HepG2 (cell line): ENCODE measurements at regions not wholly inside any gene's neighbourhood (a gene's known extent, or its start where the extent isn't known, plus 50 kb on each side); places are given as distances from the start of the nearest gene placed in this dataset.

Source experiments
- CTCF ChIP-seq: sonication (generic); formaldehyde crosslinking; IDR thresholded peaks from 2 replicates; pipeline ENCODE4 v1.5.0; 2020; ENCODE audit warnings: mild to moderate bottlenecking, missing genetic modification reagents, moderate library complexity
- ETS1 ChIP-seq: sonication (generic); formaldehyde crosslinking; IDR thresholded peaks from 2 replicates; pipeline ENCODE4 v1.4.0; 2020; ENCODE audit warnings: missing genetic modification reagents
- NFIC ChIP-seq: IDR thresholded peaks from 2 replicates; pipeline ENCODE4 v1.6.1; 2012; ENCODE audit warnings: mild to moderate bottlenecking, low read length, inconsistent platforms
- NFRKB ChIP-seq: fragments of 450-650 bp; IDR thresholded peaks from 2 replicates; pipeline ENCODE4 v1.6.1; 2017
- PCBP1 ChIP-seq: fragments of 200-400 bp; formaldehyde crosslinking; IDR thresholded peaks from 2 replicates; pipeline ENCODE4 v1.6.1; 2017; ENCODE audit warnings: mild to moderate bottlenecking, low read depth, low read length, borderline replicate concordance
- REST ChIP-seq, 2 experiments: IDR thresholded peaks; 2 replicates each; pipeline ENCODE4 v1.6.1; 2011 to 2012; ENCODE audit warnings: low read length in 2 of 2, borderline replicate concordance in 1 of 2, low read depth in 1 of 2, mild to moderate bottlenecking in 1 of 2, moderate library complexity in 1 of 2
- TAF1 ChIP-seq: sonication (generic); formaldehyde crosslinking; IDR thresholded peaks from 2 replicates; pipeline ENCODE4 v1.4.0; 2020; ENCODE audit warnings: missing genetic modification reagents
- TMF1 ChIP-seq: sonication (generic); formaldehyde crosslinking; IDR thresholded peaks from 2 replicates; pipeline ENCODE4 v1.8.1; 2022; ENCODE audit warnings: low read depth, missing genetic modification reagents
- YY1 ChIP-seq: IDR thresholded peaks from 2 replicates; pipeline ENCODE4 v1.6.1; 2011; ENCODE audit warnings: low read length, low read depth, moderate library complexity, mild to moderate bottlenecking; ENCODE audit not compliant: insufficient read depth, insufficient replicate concordance
- ZNF382 ChIP-seq: sonication (generic); formaldehyde crosslinking; IDR thresholded peaks from 2 replicates; pipeline ENCODE4 v1.5.0; 2020; ENCODE audit warnings: missing genetic modification reagents, mild to moderate bottlenecking, borderline replicate concordance
- TF ChIP-seq, protein P1 (sequence below): IDR thresholded peaks from 2 replicates; pipeline ENCODE4 v1.6.1; 2016
- TF ChIP-seq, protein P2 (sequence below): IDR thresholded peaks from 2 replicates; pipeline ENCODE4 v1.6.1; 2016; ENCODE audit warnings: low read depth, control low read depth

- TF ChIP-seq, protein P1, sequence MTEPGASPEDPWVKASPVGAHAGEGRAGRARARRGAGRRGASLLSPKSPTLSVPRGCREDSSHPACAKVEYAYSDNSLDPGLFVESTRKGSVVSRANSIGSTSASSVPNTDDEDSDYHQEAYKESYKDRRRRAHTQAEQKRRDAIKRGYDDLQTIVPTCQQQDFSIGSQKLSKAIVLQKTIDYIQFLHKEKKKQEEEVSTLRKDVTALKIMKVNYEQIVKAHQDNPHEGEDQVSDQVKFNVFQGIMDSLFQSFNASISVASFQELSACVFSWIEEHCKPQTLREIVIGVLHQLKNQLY (CRISPR knock-in tag) = no peak
- no peak for TF ChIP-seq NFRKB
- no peak for TF ChIP-seq CTCF (CRISPR knock-in tag)
- TF ChIP-seq YY1 = no peak
- TF ChIP-seq PCBP1 = no peak
- no peak for TF ChIP-seq ETS1 (CRISPR knock-in tag)
- TF ChIP-seq NFIC = no peak
- TF ChIP-seq TAF1 (CRISPR knock-in tag) = no peak
- no peak for TF ChIP-seq TMF1 (CRISPR knock-in tag)
- no peak for TF ChIP-seq REST (IDR thresholded peaks at IDR 0.05; ENCODE audit: borderline replicate concordance in 1 of 2, low read depth in 1 of 2, low read length in 2 of 2)
- TF ChIP-seq, protein P2, sequence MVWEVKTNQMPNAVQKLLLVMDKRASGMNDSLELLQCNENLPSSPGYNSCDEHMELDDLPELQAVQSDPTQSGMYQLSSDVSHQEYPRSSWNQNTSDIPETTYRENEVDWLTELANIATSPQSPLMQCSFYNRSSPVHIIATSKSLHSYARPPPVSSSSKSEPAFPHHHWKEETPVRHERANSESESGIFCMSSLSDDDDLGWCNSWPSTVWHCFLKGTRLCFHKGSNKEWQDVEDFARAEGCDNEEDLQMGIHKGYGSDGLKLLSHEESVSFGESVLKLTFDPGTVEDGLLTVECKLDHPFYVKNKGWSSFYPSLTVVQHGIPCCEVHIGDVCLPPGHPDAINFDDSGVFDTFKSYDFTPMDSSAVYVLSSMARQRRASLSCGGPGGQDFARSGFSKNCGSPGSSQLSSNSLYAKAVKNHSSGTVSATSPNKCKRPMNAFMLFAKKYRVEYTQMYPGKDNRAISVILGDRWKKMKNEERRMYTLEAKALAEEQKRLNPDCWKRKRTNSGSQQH = no peak
- no peak for TF ChIP-seq ZNF382 (CRISPR knock-in tag)
These were observed 54.3 kb upstream of the CCDC174 start for GRCh38 chr3:14597266-14597665.
